ENCODE measurements at regions not wholly inside any gene's neighbourhood (a gene's known extent, or its start where the extent isn't known, plus 50 kb on each side); places are given as distances from the start of the nearest gene placed in this dataset.
"Not testable (repeated sequence)": the region's sequence is repeated elsewhere in the genome, so short reads cannot be mapped to it uniquely, and the experiment has no call there.

GRCh38 chr4:162837679-162838078 is 329.0 kb downstream of the NAF1 start:
- no peaks in the 10 kb centered on the region for H3K27me3 ChIP-seq (ENCODE audit: insufficient read depth, poor library complexity, severe bottlenecking)
- DNase-seq (ENCODE audit: low read depth in 1 of 2, low spot score in 1 of 2), result no peak
- TF ChIP-seq POLR2AphosphoS5 (IDR thresholded peaks at IDR 0.05; ENCODE audit: low read depth) (no peak), CTCF (IDR thresholded peaks at IDR 0.05; ENCODE audit: insufficient read depth, low read length) (no peak), GABPA (IDR thresholded peaks at IDR 0.05; ENCODE audit: low read depth) (no peak), SPI1 (IDR thresholded peaks at IDR 0.05; ENCODE audit: borderline replicate concordance, low read depth) (no peak), REST (IDR thresholded peaks at IDR 0.05; ENCODE audit: insufficient replicate concordance, low read depth) (no peak)
- no peak overlapping the region for H3K4me3 ChIP-seq (replicated peaks; ENCODE audit: insufficient read depth, low read length)
- H3K27ac ChIP-seq (replicated peaks), result no peak overlapping the region

GRCh38 chr4:162837241-162837640 is 329.4 kb downstream of the NAF1 start:
- TF ChIP-seq REST (IDR thresholded peaks at IDR 0.05; ENCODE audit: insufficient replicate concordance, low read depth) (no peak), GABPA (IDR thresholded peaks at IDR 0.05; ENCODE audit: low read depth) (no peak), CTCF (IDR thresholded peaks at IDR 0.05; ENCODE audit: insufficient read depth, low read length) (no peak), POLR2AphosphoS5 (IDR thresholded peaks at IDR 0.05; ENCODE audit: low read depth) (no peak), SPI1 (IDR thresholded peaks at IDR 0.05; ENCODE audit: borderline replicate concordance, low read depth) (no peak)
- DNase-seq (ENCODE audit: low read depth in 1 of 2, low spot score in 1 of 2), result no peak
- H3K27me3 ChIP-seq (ENCODE audit: insufficient read depth, poor library complexity, severe bottlenecking), result no peaks in the 10 kb centered on the region
- H3K27ac ChIP-seq (replicated peaks), result no peak overlapping the region
- H3K4me3 ChIP-seq (replicated peaks; ENCODE audit: insufficient read depth, low read length), result no peak overlapping the region

- Histone ChIP-seq H3K27ac (replicated peaks) (no peak overlapping the region), H3K4me3 (replicated peaks; ENCODE audit: insufficient read depth, low read length) (no peak overlapping the region), H3K27me3 (ENCODE audit: insufficient read depth, poor library complexity, severe bottlenecking) (no peaks in the 10 kb centered on the region)
- DNase-seq (ENCODE audit: low read depth in 1 of 2, low spot score in 1 of 2), result no peak
- TF ChIP-seq GABPA (IDR thresholded peaks at IDR 0.05; ENCODE audit: low read depth), result no peak
- TF ChIP-seq SPI1 (IDR thresholded peaks at IDR 0.05; ENCODE audit: borderline replicate concordance, low read depth), result no peak
- no peak for TF ChIP-seq POLR2AphosphoS5 (IDR thresholded peaks at IDR 0.05; ENCODE audit: low read depth)
- TF ChIP-seq REST (IDR thresholded peaks at IDR 0.05; ENCODE audit: insufficient replicate concordance, low read depth), result no peak
- TF ChIP-seq CTCF (IDR thresholded peaks at IDR 0.05; ENCODE audit: insufficient read depth, low read length), result no peak
Measured at GRCh38 chr4:162836773-162837172, 329.9 kb downstream of the NAF1 start.

GRCh38 chr4:162836258-162836657 is 330.4 kb downstream of the NAF1 start:
- H3K27me3 ChIP-seq (ENCODE audit: insufficient read depth, poor library complexity, severe bottlenecking); H3K4me3 ChIP-seq (replicated peaks; ENCODE audit: insufficient read depth, low read length); H3K27ac ChIP-seq (replicated peaks); DNase-seq (ENCODE audit: low read depth in 1 of 2, low spot score in 1 of 2): not testable (repeated sequence)

Data from HL-60 (cell line).